ENCODE measurements at regions not wholly inside any gene's neighbourhood (a gene's known extent, or its start where the extent isn't known, plus 50 kb on each side); places are given as distances from the start of the nearest gene placed in this dataset.

DNA sequence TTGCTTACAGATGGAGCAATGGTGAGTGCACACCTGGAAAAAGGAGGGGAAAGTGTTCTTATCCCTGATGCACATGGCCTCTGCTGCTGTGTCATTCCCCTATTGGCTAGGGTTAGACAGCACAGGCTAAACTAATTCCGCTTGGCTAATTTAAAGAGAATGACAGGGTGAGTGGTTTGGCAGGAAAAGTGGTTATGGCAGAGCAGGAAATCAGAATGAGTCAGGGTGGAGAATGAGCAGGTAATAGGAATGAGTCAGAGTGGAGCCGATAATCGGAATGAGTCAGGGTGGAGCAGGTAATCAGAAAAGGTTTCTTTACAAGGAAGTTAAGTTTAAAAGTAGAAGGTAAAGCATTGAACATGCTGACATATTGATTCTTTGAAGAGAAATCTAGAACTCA is 355.5 kb upstream of the HTR1E start:
- TF ChIP-seq SMYD3 (CRISPR knock-in tag; IDR thresholded peaks at IDR 0.05), result no peak
- TF ChIP-seq CBX2 (IDR thresholded peaks at IDR 0.05; ENCODE audit: low read depth, low read length), result no peak
- no peak for TF ChIP-seq CBX2 (CRISPR knock-in tag; IDR thresholded peaks at IDR 0.05; ENCODE audit: low read depth)
- no peak for TF ChIP-seq RBM22 (optimal IDR thresholded peaks at IDR 0.05; ENCODE audit: low read length)
- TF ChIP-seq, protein P1, sequence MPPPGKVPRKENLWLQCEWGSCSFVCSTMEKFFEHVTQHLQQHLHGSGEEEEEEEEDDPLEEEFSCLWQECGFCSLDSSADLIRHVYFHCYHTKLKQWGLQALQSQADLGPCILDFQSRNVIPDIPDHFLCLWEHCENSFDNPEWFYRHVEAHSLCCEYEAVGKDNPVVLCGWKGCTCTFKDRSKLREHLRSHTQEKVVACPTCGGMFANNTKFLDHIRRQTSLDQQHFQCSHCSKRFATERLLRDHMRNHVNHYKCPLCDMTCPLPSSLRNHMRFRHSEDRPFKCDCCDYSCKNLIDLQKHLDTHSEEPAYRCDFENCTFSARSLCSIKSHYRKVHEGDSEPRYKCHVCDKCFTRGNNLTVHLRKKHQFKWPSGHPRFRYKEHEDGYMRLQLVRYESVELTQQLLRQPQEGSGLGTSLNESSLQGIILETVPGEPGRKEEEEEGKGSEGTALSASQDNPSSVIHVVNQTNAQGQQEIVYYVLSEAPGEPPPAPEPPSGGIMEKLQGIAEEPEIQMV (CRISPR knock-in tag; IDR thresholded peaks at IDR 0.05; ENCODE audit: low read depth), result no peak
- TF ChIP-seq, protein P2, sequence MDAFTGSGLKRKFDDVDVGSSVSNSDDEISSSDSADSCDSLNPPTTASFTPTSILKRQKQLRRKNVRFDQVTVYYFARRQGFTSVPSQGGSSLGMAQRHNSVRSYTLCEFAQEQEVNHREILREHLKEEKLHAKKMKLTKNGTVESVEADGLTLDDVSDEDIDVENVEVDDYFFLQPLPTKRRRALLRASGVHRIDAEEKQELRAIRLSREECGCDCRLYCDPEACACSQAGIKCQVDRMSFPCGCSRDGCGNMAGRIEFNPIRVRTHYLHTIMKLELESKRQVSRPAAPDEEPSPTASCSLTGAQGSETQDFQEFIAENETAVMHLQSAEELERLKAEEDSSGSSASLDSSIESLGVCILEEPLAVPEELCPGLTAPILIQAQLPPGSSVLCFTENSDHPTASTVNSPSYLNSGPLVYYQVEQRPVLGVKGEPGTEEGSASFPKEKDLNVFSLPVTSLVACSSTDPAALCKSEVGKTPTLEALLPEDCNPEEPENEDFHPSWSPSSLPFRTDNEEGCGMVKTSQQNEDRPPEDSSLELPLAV (CRISPR knock-in tag; conservative IDR thresholded peaks at IDR 0.05; ENCODE audit: low read depth), result no peak
- TF ChIP-seq ZBTB1 (CRISPR knock-in tag; IDR thresholded peaks at IDR 0.05; ENCODE audit: borderline replicate concordance), result no peak
- no peak for TF ChIP-seq ZNF20 (CRISPR knock-in tag; IDR thresholded peaks at IDR 0.05)
- TF ChIP-seq, protein P3, sequence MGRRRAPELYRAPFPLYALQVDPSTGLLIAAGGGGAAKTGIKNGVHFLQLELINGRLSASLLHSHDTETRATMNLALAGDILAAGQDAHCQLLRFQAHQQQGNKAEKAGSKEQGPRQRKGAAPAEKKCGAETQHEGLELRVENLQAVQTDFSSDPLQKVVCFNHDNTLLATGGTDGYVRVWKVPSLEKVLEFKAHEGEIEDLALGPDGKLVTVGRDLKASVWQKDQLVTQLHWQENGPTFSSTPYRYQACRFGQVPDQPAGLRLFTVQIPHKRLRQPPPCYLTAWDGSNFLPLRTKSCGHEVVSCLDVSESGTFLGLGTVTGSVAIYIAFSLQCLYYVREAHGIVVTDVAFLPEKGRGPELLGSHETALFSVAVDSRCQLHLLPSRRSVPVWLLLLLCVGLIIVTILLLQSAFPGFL (CRISPR knock-in tag; IDR thresholded peaks at IDR 0.05), result no peak
